ENCODE measurements at regions not wholly inside any gene's neighbourhood (a gene's known extent, or its start where the extent isn't known, plus 50 kb on each side); places are given as distances from the start of the nearest gene placed in this dataset.

DNA sequence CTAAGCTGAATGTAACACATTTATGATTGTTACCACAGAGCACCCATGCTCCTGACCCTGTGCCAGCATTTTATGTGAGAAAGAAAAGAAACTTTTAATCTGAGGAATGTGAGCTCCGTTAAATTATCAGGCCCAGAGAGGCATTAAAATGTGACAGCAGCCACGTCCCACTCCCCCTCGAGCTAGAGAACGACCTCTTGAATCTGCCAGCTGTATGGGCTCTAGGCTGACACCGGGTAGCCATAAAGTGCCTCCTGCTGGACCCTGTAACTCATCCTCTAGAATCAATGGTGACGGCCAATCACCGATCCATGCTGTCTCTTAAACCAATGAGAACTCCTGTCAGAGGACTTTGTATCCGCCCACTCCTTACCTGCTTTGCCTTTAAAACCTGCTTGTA lies 110.2 kb upstream of the ADRA2C start:
- no peak for TF ChIP-seq CTCF (IDR thresholded peaks at IDR 0.05)
- TF ChIP-seq POLR2AphosphoS5 (IDR thresholded peaks at IDR 0.05; ENCODE audit: insufficient read depth in 1 of 2, low read depth in 1 of 2): no peak
